ENCODE measurements at regions not wholly inside any gene's neighbourhood (a gene's known extent, or its start where the extent isn't known, plus 50 kb on each side); places are given as distances from the start of the nearest gene placed in this dataset.
"Not testable (repeated sequence)": the region's sequence is repeated elsewhere in the genome, so short reads cannot be mapped to it uniquely, and the experiment has no call there.

DNA sequence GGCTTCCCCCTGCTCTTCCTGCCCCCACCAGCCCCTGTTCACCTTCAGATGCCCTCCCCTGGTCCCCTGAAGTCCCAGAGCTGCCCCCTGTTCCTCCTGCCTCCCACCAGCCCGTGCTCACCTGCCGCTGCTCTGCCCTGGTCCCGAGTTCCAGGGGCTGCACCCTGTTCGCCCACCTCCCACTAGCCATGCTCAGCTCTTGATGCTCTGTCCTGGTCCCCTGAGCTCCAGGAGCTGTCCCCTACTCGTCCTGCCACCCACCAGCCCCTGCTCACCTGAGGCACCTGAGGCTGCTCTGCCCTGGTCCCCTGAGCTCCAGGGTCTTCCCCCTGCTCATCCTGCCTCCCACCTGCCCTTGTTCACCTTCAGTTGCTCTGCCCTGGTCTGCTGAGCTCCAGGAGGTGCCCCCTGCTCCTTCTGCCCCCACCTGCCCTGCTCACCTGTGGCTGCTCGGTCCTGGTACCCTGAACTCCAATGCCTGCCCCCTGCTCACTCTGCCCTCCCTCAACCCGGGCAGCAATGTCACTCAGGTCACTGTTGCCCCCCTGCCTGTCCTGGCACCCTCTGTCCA is 120.4 kb downstream of the TMEM121 start:
- TF ChIP-seq, protein P1, sequence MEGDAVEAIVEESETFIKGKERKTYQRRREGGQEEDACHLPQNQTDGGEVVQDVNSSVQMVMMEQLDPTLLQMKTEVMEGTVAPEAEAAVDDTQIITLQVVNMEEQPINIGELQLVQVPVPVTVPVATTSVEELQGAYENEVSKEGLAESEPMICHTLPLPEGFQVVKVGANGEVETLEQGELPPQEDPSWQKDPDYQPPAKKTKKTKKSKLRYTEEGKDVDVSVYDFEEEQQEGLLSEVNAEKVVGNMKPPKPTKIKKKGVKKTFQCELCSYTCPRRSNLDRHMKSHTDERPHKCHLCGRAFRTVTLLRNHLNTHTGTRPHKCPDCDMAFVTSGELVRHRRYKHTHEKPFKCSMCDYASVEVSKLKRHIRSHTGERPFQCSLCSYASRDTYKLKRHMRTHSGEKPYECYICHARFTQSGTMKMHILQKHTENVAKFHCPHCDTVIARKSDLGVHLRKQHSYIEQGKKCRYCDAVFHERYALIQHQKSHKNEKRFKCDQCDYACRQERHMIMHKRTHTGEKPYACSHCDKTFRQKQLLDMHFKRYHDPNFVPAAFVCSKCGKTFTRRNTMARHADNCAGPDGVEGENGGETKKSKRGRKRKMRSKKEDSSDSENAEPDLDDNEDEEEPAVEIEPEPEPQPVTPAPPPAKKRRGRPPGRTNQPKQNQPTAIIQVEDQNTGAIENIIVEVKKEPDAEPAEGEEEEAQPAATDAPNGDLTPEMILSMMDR (conservative IDR thresholded peaks at IDR 0.05; ENCODE audit: low read depth, low read length): not testable (repeated sequence)
- not testable (repeated sequence) for TF ChIP-seq EZH2 (IDR thresholded peaks at IDR 0.05; ENCODE audit: low read length, unreplicated experiment)
